Colonic mucosa (tissue), 4 donors: ENCODE measurements at regions not wholly inside any gene's neighbourhood (a gene's known extent, or its start where the extent isn't known, plus 50 kb on each side); places are given as distances from the start of the nearest gene placed in this dataset.

ENCODE experiments used
- DNase-seq: peaks from one replicate; pipeline ENCODE4 v3.0.0-alpha.2; 2020
- H3K27ac ChIP-seq: fragments of 200-600 bp; one replicate; pipeline ENCODE4 v1.8.0; 2021
- H3K27me3 ChIP-seq: fragments of 200-600 bp; one replicate; pipeline ENCODE4 v1.8.0; 2021
- H3K36me3 ChIP-seq: fragments of 200-600 bp; one replicate; pipeline ENCODE4 v1.8.0; 2021
- H3K4me1 ChIP-seq: fragments of 200-600 bp; one replicate; pipeline ENCODE4 v1.8.0; 2021; ENCODE audit warnings: mild to moderate bottlenecking
- H3K4me3 ChIP-seq: fragments of 200-600 bp; one replicate; pipeline ENCODE4 v1.8.0; 2021
- H3K9ac ChIP-seq, 2 donors: one replicate each; pipeline ENCODE4 v1.7.0; 2013; ENCODE audit warnings: control low read depth in 2 of 2, low read depth in 2 of 2, low read length in 2 of 2
- H3K9me3 ChIP-seq: fragments of 200-600 bp; one replicate; pipeline ENCODE4 v1.8.0; 2021
- intact Hi-C: fragments of 100-400 bp; cut with DNase I; formaldehyde crosslinking; loops from one replicate; pipeline ENCODE4 v1.14.1; 2022
- TF ChIP-seq, protein P1 (sequence below): fragments of 200-600 bp; IDR thresholded peaks from one replicate; pipeline ENCODE4 v1.8.0; 2022; ENCODE audit warnings: antibody characterized with exemption, mild to moderate bottlenecking
- donor health status: healthy.
- donor health status: DM: no; HTN: no; CAD: no.
- donor health status: DM: no; HTN: no; CAD: no.

DNA sequence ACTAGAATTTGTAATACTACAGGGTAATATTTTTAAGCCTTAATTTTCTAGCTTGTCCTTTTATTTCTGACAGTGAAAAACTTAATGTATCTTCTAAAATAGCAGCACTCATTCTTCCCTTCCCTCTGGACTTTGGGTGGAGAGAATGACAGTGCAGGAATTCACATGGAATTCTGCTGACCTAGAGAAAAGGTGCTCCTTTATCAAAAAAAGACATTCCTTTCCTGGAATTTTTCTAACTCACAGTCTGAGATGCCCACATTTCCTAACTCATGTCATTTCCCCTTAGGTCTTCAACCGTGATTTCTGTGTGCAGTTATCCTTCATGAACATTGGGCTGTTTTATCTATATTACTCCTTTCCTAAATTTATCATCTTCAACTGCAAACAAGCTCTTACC, 137.8 kb upstream of the PDGFD start:
- TF ChIP-seq, protein P1, sequence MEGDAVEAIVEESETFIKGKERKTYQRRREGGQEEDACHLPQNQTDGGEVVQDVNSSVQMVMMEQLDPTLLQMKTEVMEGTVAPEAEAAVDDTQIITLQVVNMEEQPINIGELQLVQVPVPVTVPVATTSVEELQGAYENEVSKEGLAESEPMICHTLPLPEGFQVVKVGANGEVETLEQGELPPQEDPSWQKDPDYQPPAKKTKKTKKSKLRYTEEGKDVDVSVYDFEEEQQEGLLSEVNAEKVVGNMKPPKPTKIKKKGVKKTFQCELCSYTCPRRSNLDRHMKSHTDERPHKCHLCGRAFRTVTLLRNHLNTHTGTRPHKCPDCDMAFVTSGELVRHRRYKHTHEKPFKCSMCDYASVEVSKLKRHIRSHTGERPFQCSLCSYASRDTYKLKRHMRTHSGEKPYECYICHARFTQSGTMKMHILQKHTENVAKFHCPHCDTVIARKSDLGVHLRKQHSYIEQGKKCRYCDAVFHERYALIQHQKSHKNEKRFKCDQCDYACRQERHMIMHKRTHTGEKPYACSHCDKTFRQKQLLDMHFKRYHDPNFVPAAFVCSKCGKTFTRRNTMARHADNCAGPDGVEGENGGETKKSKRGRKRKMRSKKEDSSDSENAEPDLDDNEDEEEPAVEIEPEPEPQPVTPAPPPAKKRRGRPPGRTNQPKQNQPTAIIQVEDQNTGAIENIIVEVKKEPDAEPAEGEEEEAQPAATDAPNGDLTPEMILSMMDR = no peak
- H3K4me1 ChIP-seq = no peaks in the 10 kb centered on the region
- H3K36me3 ChIP-seq = no peaks in the 10 kb centered on the region
- H3K27me3 ChIP-seq = no peaks in the 10 kb centered on the region
- H3K9ac ChIP-seq = no peak overlapping the region
- H3K27ac ChIP-seq = no peak overlapping the region
- intact Hi-C loops = no loop called here
- no peak for DNase-seq
- H3K9me3 ChIP-seq = no peaks in the 10 kb centered on the region
- no peak overlapping the region for H3K4me3 ChIP-seq

DNA sequence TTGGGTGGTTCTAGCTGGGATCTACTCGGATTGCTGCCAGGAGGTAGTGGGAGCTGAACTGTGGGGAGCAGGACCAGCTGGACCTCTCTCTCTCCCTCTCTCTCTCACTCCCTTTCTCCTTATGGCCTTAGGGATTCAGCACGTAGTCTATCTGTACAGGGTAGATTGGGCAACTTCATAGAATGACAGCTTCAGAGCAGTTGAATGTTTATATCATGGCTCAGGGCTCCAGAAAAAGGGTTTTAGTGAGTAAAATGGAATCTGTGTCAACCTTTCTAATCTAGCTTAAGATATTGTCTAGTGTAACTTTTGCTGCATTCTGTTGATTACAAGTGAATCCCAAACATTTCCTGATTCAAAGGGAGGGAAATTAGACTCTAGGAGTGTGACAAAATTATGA, 127.7 kb upstream of the PDGFD start:
- no peak overlapping the region for H3K4me3 ChIP-seq
- intact Hi-C loops = no loop called here

DNA sequence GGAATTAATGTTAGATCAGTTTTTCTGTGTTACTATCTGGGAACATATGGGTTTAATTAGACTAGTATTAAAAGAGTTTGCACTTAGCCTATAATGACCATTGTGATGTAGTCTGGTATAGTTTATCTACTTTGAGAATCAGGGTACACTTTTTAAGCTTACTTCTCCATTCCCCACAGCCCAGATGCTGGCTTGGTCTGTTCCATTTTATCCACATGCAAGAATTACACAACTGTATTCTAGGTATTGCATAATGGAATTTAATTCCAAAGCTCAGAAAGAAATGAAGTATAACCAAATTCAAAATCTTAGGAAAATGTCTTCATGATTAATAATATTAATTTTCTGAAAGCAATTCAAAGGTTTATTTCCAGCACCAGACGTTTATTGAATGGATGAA, 122.2 kb upstream of the PDGFD start:
- Histone ChIP-seq H3K36me3 (no peaks in the 10 kb centered on the region), H3K27ac (no peak overlapping the region), H3K27me3 (no peaks in the 10 kb centered on the region), H3K9ac (no peak overlapping the region), H3K4me3 (no peak overlapping the region), H3K9me3 (no peaks in the 10 kb centered on the region), H3K4me1 (no peaks in the 10 kb centered on the region)
- TF ChIP-seq, protein P1 = no peak
- DNase-seq = no peak
- intact Hi-C loops = no loop called here

More for the DNA sequence above, 127.7 kb upstream of the PDGFD start:
- Histone ChIP-seq H3K9ac (no peak overlapping the region), H3K9me3 (no peaks in the 10 kb centered on the region), H3K27ac (no peak overlapping the region), H3K27me3 (no peaks in the 10 kb centered on the region), H3K4me1 (no peaks in the 10 kb centered on the region), H3K36me3 (no peaks in the 10 kb centered on the region)
- no peak for DNase-seq
- TF ChIP-seq, protein P1 = no peak

DNA sequence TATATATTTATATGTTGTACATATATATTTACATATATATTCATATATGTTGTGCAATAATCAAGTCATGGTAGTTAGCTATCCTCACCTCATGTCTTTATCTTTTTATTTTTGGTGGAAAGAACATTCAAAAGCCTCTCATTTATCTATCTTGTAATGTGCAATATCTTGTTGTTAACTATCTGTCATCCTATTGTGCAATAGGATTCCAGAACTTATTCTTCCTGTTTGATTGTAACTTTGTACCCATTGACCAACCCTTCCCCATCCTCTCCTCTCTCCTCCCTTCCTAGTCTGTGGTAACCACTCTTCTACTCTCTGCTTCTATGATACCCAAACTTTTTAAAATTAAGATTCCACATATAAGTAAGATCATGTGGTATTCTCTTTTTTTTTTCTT, 115.6 kb upstream of the PDGFD start:
- Histone ChIP-seq H3K9ac (no peak overlapping the region), H3K4me1 (no peaks in the 10 kb centered on the region), H3K27me3 (no peaks in the 10 kb centered on the region), H3K9me3 (no peaks in the 10 kb centered on the region), H3K4me3 (no peak overlapping the region), H3K27ac (no peak overlapping the region), H3K36me3 (no peaks in the 10 kb centered on the region)
- DNase-seq = no peak
- intact Hi-C loops = no loop called here
- TF ChIP-seq, protein P1 = no peak

DNA sequence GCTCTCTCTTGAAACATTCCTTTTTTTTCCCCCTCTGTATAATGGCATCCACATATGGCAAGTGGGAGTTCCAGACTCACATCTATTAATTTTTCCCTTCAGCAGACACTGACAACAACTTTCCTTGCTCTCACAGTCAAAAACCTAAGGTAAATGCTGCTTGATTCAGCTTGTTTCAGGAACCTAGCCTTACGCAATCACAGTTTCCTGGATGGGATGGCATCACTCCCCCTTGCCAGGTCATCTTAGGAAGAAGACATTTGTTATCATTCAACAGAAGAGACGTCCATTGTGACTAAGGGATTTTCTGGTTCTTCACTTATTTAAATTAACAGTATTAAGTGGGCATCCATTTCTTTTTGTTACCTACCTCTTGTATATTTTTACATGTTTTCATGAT, 112.0 kb upstream of the PDGFD start:
- intact Hi-C loops = no loop called here
- no peak overlapping the region for H3K27ac ChIP-seq
- TF ChIP-seq, protein P1 = no peak
- no peaks in the 10 kb centered on the region for H3K9me3 ChIP-seq
- no peaks in the 10 kb centered on the region for H3K4me1 ChIP-seq
- no peak overlapping the region for H3K4me3 ChIP-seq
- H3K36me3 ChIP-seq = no peaks in the 10 kb centered on the region
- H3K9ac ChIP-seq = no peak overlapping the region
- no peak for DNase-seq
- H3K27me3 ChIP-seq = no peaks in the 10 kb centered on the region

DNA sequence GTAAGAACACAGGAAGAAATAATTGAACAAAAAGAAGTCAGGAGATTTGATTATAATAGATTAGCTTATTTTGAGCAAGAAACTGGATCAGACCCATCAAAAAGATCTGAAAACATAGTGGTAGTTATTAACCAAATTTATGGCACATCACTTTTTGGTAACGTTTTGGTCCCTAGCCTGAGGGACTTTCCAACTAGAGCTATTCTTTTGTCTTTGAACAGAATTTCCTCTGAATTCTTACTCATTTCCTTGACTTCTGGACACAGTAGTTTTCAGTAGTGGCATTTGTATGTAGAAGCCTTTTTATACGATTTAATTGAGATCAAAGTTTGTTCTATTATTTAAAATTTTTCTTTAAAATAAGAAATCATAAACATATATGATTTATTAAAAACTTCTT, 96.5 kb upstream of the PDGFD start:
- H3K9ac ChIP-seq = no peak overlapping the region
- DNase-seq = no peak
- H3K36me3 ChIP-seq = no peaks in the 10 kb centered on the region
- no peaks in the 10 kb centered on the region for H3K9me3 ChIP-seq
- no peaks in the 10 kb centered on the region for H3K27me3 ChIP-seq
- H3K4me3 ChIP-seq = no peak overlapping the region
- intact Hi-C loops = no loop called here
- TF ChIP-seq, protein P1 = no peak
- no peaks in the 10 kb centered on the region for H3K4me1 ChIP-seq
- no peak overlapping the region for H3K27ac ChIP-seq
